ENCODE measurements at regions not wholly inside any gene's neighbourhood (a gene's known extent, or its start where the extent isn't known, plus 50 kb on each side); places are given as distances from the start of the nearest gene placed in this dataset.

DNA sequence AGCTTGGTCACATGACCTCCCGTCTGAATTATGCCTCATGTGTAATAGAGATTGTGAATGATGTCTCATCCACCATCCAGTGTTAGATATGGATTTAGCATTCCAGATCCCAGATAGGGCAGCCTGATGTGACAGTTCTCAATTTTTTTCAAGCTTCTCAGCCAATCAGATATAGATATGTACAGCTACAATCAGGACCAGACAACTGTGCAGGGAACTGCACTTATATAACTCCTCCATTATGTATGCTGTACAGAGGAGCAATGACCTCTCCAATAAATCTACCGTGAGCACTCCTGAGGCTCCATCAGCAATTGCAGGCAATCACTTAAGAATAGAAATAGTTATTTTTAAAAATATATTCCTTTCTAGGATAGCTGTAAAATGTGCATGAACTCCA lies 722.8 kb upstream of the SOX9 start:
- no peaks in the 10 kb centered on the region for H3K4me1 ChIP-seq
- intact Hi-C loops (cut with micrococcal nuclease), result no loop called here
- no peaks in the 10 kb centered on the region for H3K36me3 ChIP-seq
- H3K27me3 ChIP-seq (ENCODE audit: low read depth), result peaks cover 4% of the 10 kb centered on the region
- TF ChIP-seq, protein P1, sequence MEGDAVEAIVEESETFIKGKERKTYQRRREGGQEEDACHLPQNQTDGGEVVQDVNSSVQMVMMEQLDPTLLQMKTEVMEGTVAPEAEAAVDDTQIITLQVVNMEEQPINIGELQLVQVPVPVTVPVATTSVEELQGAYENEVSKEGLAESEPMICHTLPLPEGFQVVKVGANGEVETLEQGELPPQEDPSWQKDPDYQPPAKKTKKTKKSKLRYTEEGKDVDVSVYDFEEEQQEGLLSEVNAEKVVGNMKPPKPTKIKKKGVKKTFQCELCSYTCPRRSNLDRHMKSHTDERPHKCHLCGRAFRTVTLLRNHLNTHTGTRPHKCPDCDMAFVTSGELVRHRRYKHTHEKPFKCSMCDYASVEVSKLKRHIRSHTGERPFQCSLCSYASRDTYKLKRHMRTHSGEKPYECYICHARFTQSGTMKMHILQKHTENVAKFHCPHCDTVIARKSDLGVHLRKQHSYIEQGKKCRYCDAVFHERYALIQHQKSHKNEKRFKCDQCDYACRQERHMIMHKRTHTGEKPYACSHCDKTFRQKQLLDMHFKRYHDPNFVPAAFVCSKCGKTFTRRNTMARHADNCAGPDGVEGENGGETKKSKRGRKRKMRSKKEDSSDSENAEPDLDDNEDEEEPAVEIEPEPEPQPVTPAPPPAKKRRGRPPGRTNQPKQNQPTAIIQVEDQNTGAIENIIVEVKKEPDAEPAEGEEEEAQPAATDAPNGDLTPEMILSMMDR (IDR thresholded peaks at IDR 0.05; ENCODE audit: borderline replicate concordance), result no peak
- H3K9me3 ChIP-seq (replicated peaks), result no peaks in the 10 kb centered on the region
- no peak overlapping the region for H3K4me3 ChIP-seq
- no peak overlapping the region for H3K27ac ChIP-seq (replicated peaks)
- DNase-seq, result no peak

DNA sequence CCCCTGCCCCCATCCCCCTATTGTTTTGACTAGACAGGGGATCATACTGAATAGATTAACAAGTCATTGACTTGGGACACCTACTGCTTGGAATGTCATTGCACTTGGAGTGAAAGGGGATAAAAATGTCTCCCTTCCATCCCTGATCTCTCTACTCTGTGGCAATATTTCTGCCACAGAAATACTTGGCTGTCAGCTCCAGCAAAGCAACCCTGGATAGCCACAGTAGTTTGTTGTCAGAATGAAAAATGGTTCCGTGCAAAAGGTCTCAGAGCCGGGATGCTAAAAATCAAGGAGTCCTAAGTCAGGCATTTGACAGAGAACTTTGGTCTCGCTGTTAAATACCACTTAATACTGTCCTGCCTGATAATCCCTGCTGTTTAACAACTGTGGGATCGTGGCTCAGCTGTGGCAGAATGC lies 722.0 kb upstream of the SOX9 start:
- Histone ChIP-seq H3K4me1 (no peaks in the 10 kb centered on the region), H3K27ac (replicated peaks) (no peak overlapping the region), H3K36me3 (no peaks in the 10 kb centered on the region), H3K4me3 (no peak overlapping the region), H3K9me3 (replicated peaks) (no peaks in the 10 kb centered on the region), H3K27me3 (ENCODE audit: low read depth) (peaks cover 4% of the 10 kb centered on the region)
- TF ChIP-seq, protein P1 (IDR thresholded peaks at IDR 0.05; ENCODE audit: borderline replicate concordance), result no peak
- DNase-seq, result no peak
- intact Hi-C loops (cut with micrococcal nuclease), result no loop called here

DNA sequence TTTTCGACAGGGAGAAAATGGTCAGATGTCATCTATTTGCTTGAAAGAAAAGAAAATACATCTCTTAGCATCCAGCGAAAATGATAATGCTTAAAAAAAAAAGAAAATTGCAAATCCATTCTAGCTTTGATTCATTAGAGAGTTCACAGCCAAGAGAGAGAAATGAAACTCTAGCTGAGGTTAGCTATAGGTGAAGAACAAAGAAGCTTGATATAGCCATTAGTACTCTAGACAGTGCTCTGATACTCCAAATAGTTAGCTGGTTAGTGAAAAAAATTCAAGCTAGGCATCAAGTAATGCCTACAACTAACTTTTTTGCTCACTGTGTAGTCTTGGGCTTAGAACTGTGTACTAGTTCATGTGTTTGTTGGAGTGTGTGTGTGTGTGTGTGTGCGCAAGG lies 721.6 kb upstream of the SOX9 start:
- H3K4me1 ChIP-seq, result no peaks in the 10 kb centered on the region
- TF ChIP-seq, protein P1 (IDR thresholded peaks at IDR 0.05; ENCODE audit: borderline replicate concordance), result no peak
- no peaks in the 10 kb centered on the region for H3K9me3 ChIP-seq (replicated peaks)
- no peak overlapping the region for H3K27ac ChIP-seq (replicated peaks)
- DNase-seq, result no peak
- no peak overlapping the region for H3K4me3 ChIP-seq
- intact Hi-C loops (cut with micrococcal nuclease), result no loop called here
- no peaks in the 10 kb centered on the region for H3K36me3 ChIP-seq
- peaks cover 4% of the 10 kb centered on the region for H3K27me3 ChIP-seq (ENCODE audit: low read depth)

DNA sequence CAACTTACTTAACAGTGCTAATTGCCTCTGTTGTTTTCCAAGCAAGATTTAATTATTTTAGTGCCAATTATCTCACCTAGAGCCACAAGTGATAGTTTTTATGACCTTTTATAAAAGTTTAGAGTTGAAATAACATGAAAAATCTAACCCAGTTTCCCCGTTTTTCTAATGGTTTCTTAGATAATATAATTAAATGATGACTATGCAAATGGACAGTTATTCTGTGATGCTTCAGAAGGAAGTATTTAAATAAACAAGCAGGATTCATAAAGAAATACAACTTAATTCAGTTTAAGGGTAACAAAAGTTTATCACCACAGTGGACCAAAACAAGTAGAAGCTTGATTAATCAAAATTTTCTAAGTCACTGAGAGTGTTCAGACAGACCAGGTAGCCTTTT lies 721.2 kb upstream of the SOX9 start:
- H3K9me3 ChIP-seq (replicated peaks), result no peaks in the 10 kb centered on the region
- H3K27ac ChIP-seq (replicated peaks), result no peak overlapping the region
- intact Hi-C loops (cut with micrococcal nuclease), result no loop called here
- peaks cover 4% of the 10 kb centered on the region for H3K27me3 ChIP-seq (ENCODE audit: low read depth)
- DNase-seq, result no peak
- TF ChIP-seq, protein P1 (IDR thresholded peaks at IDR 0.05; ENCODE audit: borderline replicate concordance), result no peak
- no peaks in the 10 kb centered on the region for H3K4me1 ChIP-seq
- H3K4me3 ChIP-seq, result no peak overlapping the region
- no peaks in the 10 kb centered on the region for H3K36me3 ChIP-seq

DNA sequence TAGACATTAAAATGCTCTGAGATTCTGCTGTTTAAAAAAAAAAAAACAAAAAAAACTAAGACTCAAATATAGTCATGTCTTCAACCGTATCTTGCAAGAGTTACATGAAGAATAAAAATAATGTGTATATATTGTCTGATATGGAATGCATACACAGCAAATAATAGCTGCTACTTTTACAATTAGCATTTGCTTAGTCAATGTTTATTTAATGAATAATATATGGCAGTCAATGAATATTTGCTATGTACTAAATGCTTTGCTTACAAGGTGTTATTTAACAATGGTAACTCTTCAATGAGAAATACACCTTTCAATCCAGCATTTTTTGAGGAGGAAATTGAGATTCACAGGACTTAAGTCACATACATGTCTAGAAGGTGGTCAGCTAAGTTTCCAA lies 718.8 kb upstream of the SOX9 start:
- Histone ChIP-seq H3K27me3 (ENCODE audit: low read depth) (peaks cover 4% of the 10 kb centered on the region), H3K9me3 (replicated peaks) (no peaks in the 10 kb centered on the region), H3K4me1 (no peaks in the 10 kb centered on the region), H3K4me3 (no peak overlapping the region), H3K27ac (replicated peaks) (no peak overlapping the region), H3K36me3 (no peaks in the 10 kb centered on the region)
- DNase-seq, result no peak
- TF ChIP-seq, protein P1 (IDR thresholded peaks at IDR 0.05; ENCODE audit: borderline replicate concordance), result no peak
- intact Hi-C loops (cut with micrococcal nuclease), result no loop called here

DNA sequence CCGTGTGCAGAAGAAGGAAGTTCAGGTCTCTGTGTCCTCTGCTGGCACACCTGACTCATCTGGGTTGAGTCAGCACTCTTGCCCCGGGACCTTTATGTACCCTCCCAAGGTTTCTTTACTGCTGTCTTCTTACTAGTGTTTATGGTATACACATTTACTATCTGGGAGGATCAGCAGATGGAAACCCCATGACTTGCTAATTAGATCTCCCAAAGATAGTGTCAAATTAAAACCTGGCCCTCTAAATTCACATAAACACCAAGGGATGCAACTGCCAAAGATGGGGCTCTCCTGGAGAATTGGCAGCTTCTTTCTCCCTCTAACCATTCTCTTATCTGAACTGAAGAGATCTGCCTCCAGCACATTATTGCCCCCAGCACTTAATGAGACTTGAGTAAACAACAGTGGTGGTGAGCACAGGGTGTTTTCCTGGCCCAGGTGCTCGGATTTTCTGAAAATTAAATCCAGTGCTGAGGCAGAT lies 718.1 kb upstream of the SOX9 start:
- intact Hi-C loops (cut with micrococcal nuclease), result no loop called here
- H3K36me3 ChIP-seq, result no peaks in the 10 kb centered on the region
- no peak for DNase-seq

More for the DNA sequence above, 718.1 kb upstream of the SOX9 start:
- TF ChIP-seq, protein P1 (IDR thresholded peaks at IDR 0.05; ENCODE audit: borderline replicate concordance), result no peak
- Histone ChIP-seq H3K27me3 (ENCODE audit: low read depth) (peaks cover 4% of the 10 kb centered on the region), H3K4me3 (no peak overlapping the region), H3K9me3 (replicated peaks) (no peaks in the 10 kb centered on the region), H3K27ac (replicated peaks) (no peak overlapping the region), H3K4me1 (no peaks in the 10 kb centered on the region)
